ENCODE measurements at regions not wholly inside any gene's neighbourhood (a gene's known extent, or its start where the extent isn't known, plus 50 kb on each side); places are given as distances from the start of the nearest gene placed in this dataset.

- TF ChIP-seq CREB1 (IDR thresholded peaks at IDR 0.05; ENCODE audit: low read depth) (no peak), TCF12 (IDR thresholded peaks at IDR 0.05; ENCODE audit: low read depth) (no peak), NFIC (IDR thresholded peaks at IDR 0.05) (no peak), YY1 (IDR thresholded peaks at IDR 0.05; ENCODE audit: low read depth) (no peak), EP300 (IDR thresholded peaks at IDR 0.05; ENCODE audit: borderline replicate concordance) (no peak), ZBTB7A (IDR thresholded peaks at IDR 0.05; ENCODE audit: low read depth) (no peak), TAF1 (IDR thresholded peaks at IDR 0.05; ENCODE audit: low read depth) (no peak)
- TF ChIP-seq, protein P1, sequence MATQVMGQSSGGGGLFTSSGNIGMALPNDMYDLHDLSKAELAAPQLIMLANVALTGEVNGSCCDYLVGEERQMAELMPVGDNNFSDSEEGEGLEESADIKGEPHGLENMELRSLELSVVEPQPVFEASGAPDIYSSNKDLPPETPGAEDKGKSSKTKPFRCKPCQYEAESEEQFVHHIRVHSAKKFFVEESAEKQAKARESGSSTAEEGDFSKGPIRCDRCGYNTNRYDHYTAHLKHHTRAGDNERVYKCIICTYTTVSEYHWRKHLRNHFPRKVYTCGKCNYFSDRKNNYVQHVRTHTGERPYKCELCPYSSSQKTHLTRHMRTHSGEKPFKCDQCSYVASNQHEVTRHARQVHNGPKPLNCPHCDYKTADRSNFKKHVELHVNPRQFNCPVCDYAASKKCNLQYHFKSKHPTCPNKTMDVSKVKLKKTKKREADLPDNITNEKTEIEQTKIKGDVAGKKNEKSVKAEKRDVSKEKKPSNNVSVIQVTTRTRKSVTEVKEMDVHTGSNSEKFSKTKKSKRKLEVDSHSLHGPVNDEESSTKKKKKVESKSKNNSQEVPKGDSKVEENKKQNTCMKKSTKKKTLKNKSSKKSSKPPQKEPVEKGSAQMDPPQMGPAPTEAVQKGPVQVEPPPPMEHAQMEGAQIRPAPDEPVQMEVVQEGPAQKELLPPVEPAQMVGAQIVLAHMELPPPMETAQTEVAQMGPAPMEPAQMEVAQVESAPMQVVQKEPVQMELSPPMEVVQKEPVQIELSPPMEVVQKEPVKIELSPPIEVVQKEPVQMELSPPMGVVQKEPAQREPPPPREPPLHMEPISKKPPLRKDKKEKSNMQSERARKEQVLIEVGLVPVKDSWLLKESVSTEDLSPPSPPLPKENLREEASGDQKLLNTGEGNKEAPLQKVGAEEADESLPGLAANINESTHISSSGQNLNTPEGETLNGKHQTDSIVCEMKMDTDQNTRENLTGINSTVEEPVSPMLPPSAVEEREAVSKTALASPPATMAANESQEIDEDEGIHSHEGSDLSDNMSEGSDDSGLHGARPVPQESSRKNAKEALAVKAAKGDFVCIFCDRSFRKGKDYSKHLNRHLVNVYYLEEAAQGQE (IDR thresholded peaks at IDR 0.05; ENCODE audit: low read depth), result no peak
These were observed 50.5 kb upstream of the ZNF507 start for GRCh38 chr19:32294871-32295438.

Data from Ishikawa (cell line).